ENCODE measurements at regions not wholly inside any gene's neighbourhood (a gene's known extent, or its start where the extent isn't known, plus 50 kb on each side); places are given as distances from the start of the nearest gene placed in this dataset.

DNA sequence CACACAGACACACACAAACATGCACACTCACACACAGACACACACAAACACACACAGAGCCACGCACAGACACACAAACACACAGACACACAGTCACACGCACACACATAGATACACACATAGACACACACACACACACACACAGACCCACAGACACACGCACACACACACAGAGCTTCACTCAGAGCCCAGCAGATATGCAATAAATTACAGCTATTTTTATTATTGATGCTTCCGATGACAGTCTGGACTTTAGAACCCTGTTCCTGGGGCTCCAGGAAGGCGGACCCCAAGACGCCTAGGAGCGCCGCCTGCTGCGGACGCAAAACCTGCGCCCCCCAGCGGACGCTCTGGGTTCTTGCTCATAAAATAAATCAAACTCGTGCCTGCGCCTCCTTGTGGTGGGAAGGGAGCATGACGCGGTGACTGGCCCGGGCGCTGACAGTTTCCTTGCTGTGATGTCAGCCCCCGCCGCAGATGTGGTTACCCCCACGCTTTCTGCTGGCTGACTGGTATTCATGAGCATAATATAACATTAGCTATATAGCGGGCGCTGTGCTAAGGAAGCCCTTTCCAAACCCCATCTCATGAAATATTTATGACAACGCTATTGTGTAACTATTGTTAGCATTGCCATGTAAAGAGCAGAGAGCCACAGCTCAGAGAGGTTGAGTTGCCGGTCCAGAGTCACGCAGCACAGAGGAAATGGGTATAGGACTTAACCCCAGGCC lies 64.4 kb upstream of the TM9SF2 start:
- CTCF ChIA-PET, result interaction anchor here (0.6 to 4.9 kb wide), 65 partner anchors 12 to 567 kb away, joined by 3 to 109 read pairs (median 4); partner anchors contain the start of genes GPR18, GPR183 and TM9SF2
- peak overlapping the region; percentile 47 for H3K27ac Mint-ChIP-seq
- POLR2A ChIA-PET, result interaction anchor here (1.3 kb wide), 1 partner anchor 168 kb away, joined by 4 read pairs; no protein-coding TSS in a partner anchor
- peaks cover 72% of the 10 kb centered on the region for H3K4me1 Mint-ChIP-seq
- H3K4me3 Mint-ChIP-seq, result peak overlapping the region; percentile 9
- no peaks in the 10 kb centered on the region for H3K36me3 Mint-ChIP-seq (ENCODE audit: low read depth)
- peaks cover 18% of the 10 kb centered on the region for H3K27me3 Mint-ChIP-seq
- H3K9me3 Mint-ChIP-seq, result no peaks in the 10 kb centered on the region
- peak; percentile 95 for DNase-seq

DNA sequence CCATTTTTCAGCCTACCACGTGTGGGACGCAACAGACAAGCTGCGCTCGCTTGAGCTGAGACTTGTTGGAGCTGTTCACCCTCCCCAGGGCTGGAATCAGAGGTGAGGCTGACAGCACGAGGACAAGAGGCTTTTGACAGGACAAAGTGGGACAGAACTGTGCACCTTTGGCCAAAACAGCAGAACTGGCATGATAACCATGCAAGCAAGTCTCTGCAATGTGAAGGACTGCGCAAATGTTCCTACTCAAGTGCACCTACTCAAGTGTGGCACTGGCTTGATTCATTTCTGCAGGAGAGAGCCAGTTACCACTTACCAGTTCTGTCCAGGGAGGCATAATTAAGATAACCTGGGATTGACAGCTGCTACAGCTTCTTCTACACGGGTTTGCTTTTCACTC lies 62.2 kb upstream of the TM9SF2 start:
- ChIA-PET CTCF (interaction anchor here (0.7 to 2.7 kb wide), 3 partner anchors 52 to 169 kb away, joined by 3 to 9 read pairs (median 7); no protein-coding TSS in a partner anchor), POLR2A (no interaction called here)
- H3K4me3 Mint-ChIP-seq, result no peak overlapping the region
- peaks cover 50% of the 10 kb centered on the region for H3K4me1 Mint-ChIP-seq
- H3K9me3 Mint-ChIP-seq, result no peaks in the 10 kb centered on the region
- DNase-seq, result no peak
- no peaks in the 10 kb centered on the region for H3K36me3 Mint-ChIP-seq (ENCODE audit: low read depth)
- no peak overlapping the region for H3K27ac Mint-ChIP-seq
- peaks cover 18% of the 10 kb centered on the region for H3K27me3 Mint-ChIP-seq

DNA sequence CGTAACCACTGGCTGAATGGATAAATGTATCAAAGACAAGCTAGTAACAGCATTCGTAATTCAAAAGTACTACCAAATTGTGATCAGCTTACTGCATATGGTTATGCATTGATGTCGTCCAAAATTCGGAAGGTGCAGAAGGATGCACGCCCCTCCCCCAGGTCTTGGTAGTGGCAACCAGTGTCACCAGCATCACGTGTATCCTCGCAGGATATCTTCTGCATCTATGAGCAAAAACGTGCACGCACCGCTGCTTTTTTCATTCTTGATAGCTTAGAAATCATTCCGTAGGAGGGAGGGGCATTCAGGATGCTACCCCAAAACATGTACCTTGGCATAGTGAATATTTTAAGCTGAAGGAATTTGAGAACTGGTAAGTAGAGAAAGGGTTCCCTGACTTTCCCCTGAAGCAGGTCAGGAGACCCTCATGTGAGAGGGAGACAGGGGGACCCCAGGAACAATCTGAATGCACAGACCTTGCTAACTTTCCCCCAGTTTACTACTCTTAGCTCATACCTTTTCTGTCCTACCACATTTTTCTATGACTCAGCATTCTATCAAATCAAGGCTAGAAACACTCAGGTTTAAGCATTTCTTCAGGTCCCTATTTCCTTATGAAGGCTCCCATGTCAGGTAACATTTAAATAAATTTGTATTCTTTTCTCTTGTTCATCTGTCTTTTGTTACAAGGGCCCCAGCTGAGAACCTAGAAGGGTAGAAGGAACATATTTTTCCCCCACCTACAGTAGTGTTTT lies 61.2 kb upstream of the TM9SF2 start:
- no peak overlapping the region for H3K4me3 Mint-ChIP-seq
- no peak overlapping the region for H3K27ac Mint-ChIP-seq
- CTCF ChIA-PET, result interaction anchor here (0.7 to 2.7 kb wide), 4 partner anchors 38 to 170 kb away, joined by 3 to 9 read pairs (median 5); no protein-coding TSS in a partner anchor
- H3K27me3 Mint-ChIP-seq, result peaks cover 18% of the 10 kb centered on the region
- POLR2A ChIA-PET, result no interaction called here
- H3K9me3 Mint-ChIP-seq, result no peaks in the 10 kb centered on the region
- peaks cover 41% of the 10 kb centered on the region for H3K4me1 Mint-ChIP-seq
- DNase-seq, result no peak
- H3K36me3 Mint-ChIP-seq (ENCODE audit: low read depth), result no peaks in the 10 kb centered on the region

DNA sequence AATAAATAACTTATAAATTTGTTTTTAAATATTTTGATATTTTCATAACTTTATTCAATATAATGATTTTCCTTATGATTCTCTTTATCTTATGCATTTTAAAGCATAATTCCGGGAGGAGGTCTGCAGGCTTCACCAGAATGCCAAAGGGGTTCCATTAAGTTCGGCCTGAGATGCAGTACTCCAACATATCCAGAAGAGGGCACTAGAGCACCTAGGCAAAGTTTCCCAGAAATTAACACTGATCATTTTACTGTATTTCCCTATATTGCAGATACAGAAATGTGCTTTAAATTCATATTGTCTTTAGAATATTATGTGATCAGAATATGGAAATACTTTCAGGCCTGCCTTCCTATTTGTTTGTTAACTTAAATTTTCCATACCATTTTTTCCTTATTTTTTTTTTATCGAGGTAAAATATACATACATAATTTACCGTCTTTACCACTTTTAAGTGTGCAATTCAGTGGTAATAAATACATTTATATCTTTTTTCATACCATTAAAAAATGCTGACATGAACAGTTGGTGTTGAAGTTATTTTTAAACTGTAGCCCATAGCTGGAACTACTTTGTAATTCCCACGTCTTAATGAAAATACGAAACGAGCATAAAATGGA lies 58.9 kb upstream of the TM9SF2 start:
- peak; percentile 69 for DNase-seq
- ChIA-PET POLR2A (no interaction called here), CTCF (interaction anchor here (0.7 to 1.5 kb wide), 2 partner anchors 25 to 45 kb away, joined by 3 to 5 read pairs; no protein-coding TSS in a partner anchor)
- Mint-ChIP-seq H3K36me3 (ENCODE audit: low read depth) (no peaks in the 10 kb centered on the region), H3K27ac (no peak overlapping the region), H3K4me3 (no peak overlapping the region), H3K9me3 (no peaks in the 10 kb centered on the region), H3K4me1 (peaks cover 20% of the 10 kb centered on the region), H3K27me3 (peaks cover 18% of the 10 kb centered on the region)

DNA sequence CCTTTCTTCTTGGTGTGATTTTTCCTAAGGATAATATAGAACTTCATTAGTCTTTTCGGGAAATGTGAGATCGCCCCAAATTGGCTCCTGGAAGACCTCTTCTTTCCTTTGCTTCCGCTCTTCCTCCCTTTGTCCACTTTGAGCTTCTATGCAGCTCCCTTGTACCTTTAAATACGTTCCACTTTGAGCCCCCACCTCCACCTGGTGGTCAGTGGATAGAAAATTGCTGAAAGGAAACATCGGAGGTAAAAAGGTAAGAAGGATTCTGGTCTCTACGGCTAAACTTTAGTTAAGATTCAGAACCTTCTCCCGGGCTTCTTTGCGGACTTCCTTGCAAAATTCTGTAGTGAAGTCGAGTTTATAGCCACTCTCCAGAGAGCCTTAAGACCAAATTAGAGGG lies 55.0 kb upstream of the TM9SF2 start:
- peaks cover 8% of the 10 kb centered on the region for H3K27me3 Mint-ChIP-seq
- ChIA-PET POLR2A (no interaction called here), CTCF (interaction anchor here (5.7 kb wide), 1 partner anchor 9 kb away, joined by 27 read pairs; no protein-coding TSS in a partner anchor)
- peaks cover 8% of the 10 kb centered on the region for H3K4me1 Mint-ChIP-seq
- H3K27ac Mint-ChIP-seq, result no peak overlapping the region
- no peak for DNase-seq
- H3K36me3 Mint-ChIP-seq (ENCODE audit: low read depth), result peaks cover 9% of the 10 kb centered on the region
- H3K9me3 Mint-ChIP-seq, result peaks cover 6% of the 10 kb centered on the region
- H3K4me3 Mint-ChIP-seq, result no peak overlapping the region

DNA sequence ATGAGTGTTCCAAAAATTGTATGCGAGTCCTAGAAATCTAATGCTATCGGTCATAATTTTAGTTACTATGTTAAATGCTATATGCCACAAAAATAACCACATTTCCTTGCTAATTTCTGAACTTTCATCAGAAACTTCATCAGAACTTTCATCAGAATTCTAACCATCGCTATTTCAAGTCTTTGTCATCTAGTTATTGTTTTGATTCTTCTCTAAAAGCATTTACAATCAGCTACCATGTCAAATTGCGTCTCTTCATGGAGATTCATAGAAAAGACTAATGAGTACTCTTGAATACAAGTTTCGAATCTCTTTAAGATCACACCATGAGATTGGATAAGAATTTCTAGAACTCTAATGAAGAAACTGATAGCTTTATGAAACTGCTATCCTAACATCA lies 52.7 kb upstream of the TM9SF2 start:
- no peak overlapping the region for H3K4me3 Mint-ChIP-seq
- peaks cover 9% of the 10 kb centered on the region for H3K36me3 Mint-ChIP-seq (ENCODE audit: low read depth)
- H3K4me1 Mint-ChIP-seq, result peaks cover 8% of the 10 kb centered on the region
- POLR2A ChIA-PET, result no interaction called here
- peaks cover 5% of the 10 kb centered on the region for H3K27me3 Mint-ChIP-seq
- CTCF ChIA-PET, result interaction anchor here (0.6 to 5.7 kb wide), 3 partner anchors 11 to 787 kb away, joined by 3 to 27 read pairs (median 4); no protein-coding TSS in a partner anchor
- no peak overlapping the region for H3K27ac Mint-ChIP-seq
- H3K9me3 Mint-ChIP-seq, result peaks cover 6% of the 10 kb centered on the region
- no peak for DNase-seq

DNA sequence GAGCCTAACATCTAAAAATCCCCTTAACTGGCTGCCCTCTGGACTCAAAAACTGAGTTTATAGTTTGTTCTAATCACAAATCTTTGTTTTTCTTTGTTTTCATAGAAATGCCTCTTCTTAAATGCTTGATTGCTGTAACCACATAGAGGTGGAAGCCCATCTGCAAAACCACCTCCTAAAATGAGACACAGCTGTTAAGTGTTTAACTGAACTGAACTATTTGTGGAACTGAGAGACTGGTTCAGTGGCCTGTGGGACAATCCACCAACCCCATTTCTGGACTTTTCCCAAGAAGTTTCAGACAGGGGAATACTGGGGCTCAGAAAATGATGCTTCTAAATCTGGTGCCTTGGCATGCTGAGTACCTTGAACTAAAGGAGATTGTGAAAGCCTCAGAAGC lies 50.9 kb upstream of the TM9SF2 start:
- Mint-ChIP-seq H3K36me3 (ENCODE audit: low read depth) (peaks cover 15% of the 10 kb centered on the region), H3K4me3 (no peak overlapping the region), H3K27ac (no peak overlapping the region), H3K9me3 (peaks cover 16% of the 10 kb centered on the region), H3K4me1 (peaks cover 8% of the 10 kb centered on the region), H3K27me3 (peaks cover 5% of the 10 kb centered on the region)
- ChIA-PET POLR2A (no interaction called here), CTCF (interaction anchor here (1.2 to 5.7 kb wide), 2 partner anchors 13 to 184 kb away, joined by 3 to 27 read pairs; no protein-coding TSS in a partner anchor)
- no peak for DNase-seq

All from activated CD4-positive, alpha-beta T cell treated with anti-CD3 and anti-CD28 coated beads, Interleukin-2, amount 10 ng/mL, durations not matched to agents 7 days and 5 days (primary cell).